Muscle layer of duodenum (tissue), 2 donors: ENCODE measurements at regions not wholly inside any gene's neighbourhood (a gene's known extent, or its start where the extent isn't known, plus 50 kb on each side); places are given as distances from the start of the nearest gene placed in this dataset.

Source experiments
- H3K27ac ChIP-seq: one replicate; pipeline ENCODE4 v1.7.0; 2013; ENCODE audit warnings: mild to moderate bottlenecking, low read length
- H3K27me3 ChIP-seq: one replicate; pipeline ENCODE4 v1.7.0; 2013; ENCODE audit warnings: low read depth, mild to moderate bottlenecking, control low read depth, low read length
- H3K36me3 ChIP-seq, 2 donors: one replicate each; pipeline ENCODE4 v1.7.0; 2013; ENCODE audit warnings: low read length in 2 of 2, control low read depth in 1 of 2, mild to moderate bottlenecking in 1 of 2; ENCODE audit not compliant: insufficient read depth in 2 of 2, control insufficient read depth in 1 of 2
- H3K4me1 ChIP-seq, 2 donors: one replicate each; pipeline ENCODE4 v1.7.0; 2013; ENCODE audit warnings: low read length in 2 of 2, mild to moderate bottlenecking in 2 of 2, control low read depth in 1 of 2, moderate library complexity in 1 of 2; ENCODE audit not compliant: insufficient read depth in 2 of 2, control insufficient read depth in 1 of 2
- H3K4me3 ChIP-seq, 2 donors: one replicate each; pipeline ENCODE4 v1.7.0; 2013; ENCODE audit warnings: low read length in 2 of 2, low read depth in 1 of 2, mild to moderate bottlenecking in 1 of 2
- H3K9me3 ChIP-seq, 2 donors: one replicate each; pipeline ENCODE4 v1.7.0; 2013; ENCODE audit warnings: low read length in 2 of 2, control low read depth in 1 of 2, mild to moderate bottlenecking in 1 of 2; ENCODE audit not compliant: control insufficient read depth in 1 of 2
- donor health status: healthy.

DNA sequence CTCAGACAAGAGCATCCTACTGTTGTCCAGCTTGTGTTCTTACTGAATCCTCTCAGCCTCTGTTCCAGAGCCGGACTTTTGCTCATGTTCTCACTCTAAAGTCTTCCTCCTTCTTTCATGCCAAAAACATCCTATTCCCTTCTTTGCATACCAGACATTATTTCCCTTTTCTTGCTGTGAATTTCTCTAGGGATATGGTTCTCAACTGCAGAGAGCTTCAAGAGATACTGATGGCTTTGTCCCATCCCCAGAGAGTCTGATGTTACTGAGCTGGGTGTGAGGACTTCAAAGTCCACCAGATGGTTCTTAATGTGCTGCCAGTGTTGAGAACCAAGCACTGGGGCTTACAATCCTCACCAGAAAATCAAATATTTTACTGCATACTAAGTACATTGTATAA lies 98.6 kb upstream of the FER start:
- Histone ChIP-seq H3K27me3 (no peaks in the 10 kb centered on the region), H3K36me3 (no peaks in the 10 kb centered on the region)

DNA sequence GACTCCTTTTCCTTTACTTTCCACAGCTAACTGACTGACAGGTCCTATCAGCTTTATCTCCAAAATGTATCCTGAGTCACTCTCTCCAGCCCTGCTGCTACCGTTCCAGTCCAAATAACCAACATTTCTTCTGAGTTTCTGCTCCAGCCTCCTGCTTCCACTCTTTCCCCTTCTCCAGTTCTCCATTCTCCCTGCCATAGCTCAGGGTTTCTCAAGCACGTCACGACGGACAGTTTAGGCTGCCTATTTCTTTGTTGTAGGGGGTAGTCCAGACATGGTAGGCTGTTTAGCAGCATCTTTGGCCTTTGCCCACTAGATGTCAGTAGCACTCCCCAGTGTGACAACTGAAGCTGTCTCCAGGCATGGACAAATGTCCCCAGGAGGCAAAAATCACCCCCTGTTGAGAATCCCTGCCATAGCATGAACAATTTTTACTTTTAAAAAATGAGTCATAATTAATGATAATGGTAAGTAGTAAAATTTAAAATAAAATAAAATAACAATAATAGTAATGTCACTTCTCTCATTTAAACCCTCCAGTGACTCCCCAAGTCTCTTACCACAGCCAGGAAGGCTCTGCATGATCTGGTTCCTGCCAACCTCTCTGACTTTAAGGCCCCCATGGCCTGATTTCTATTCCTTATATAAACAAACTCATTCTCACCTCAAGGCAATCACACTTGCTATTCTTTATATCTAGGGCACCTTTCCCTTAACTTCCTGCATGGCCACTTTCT lies 105.4 kb upstream of the FER start:
- Histone ChIP-seq H3K4me3 (peak overlapping the region in 1 of 2 donors; percentile 10), H3K4me1 (no peaks in the 10 kb centered on the region), H3K36me3 (no peaks in the 10 kb centered on the region), H3K27me3 (no peaks in the 10 kb centered on the region), H3K27ac (no peak overlapping the region), H3K9me3 (peaks cover 0 to 3% of the 10 kb centered on the region in 2 donors)

More for the DNA sequence above, 98.6 kb upstream of the FER start:
- H3K4me1 ChIP-seq: no peaks in the 10 kb centered on the region
- no peak overlapping the region for H3K4me3 ChIP-seq
- no peak overlapping the region for H3K27ac ChIP-seq
- peaks cover 0 to 7% of the 10 kb centered on the region in 2 donors for H3K9me3 ChIP-seq

DNA sequence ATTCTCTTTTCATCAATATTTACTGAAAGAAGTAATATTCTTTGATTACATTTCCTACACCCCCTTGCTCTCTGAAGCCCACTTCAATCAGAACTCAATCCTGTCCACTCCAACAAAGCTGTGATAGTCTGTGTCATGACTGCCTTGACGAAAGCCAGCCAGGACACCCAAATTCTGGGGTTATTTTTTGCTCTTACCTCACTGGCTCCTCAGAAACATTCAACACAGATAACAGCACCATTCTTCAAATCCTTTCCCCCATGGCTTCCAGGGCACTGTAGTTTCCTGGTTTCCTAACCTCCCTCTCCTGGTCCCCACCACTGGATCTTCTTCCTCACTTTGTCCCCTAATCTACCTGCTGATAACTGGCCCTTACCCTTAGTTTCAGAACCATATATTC lies 106.1 kb upstream of the FER start:
- Histone ChIP-seq H3K36me3 (no peaks in the 10 kb centered on the region), H3K4me3 (no peak overlapping the region), H3K27ac (no peak overlapping the region), H3K9me3 (no peaks in the 10 kb centered on the region), H3K4me1 (no peaks in the 10 kb centered on the region), H3K27me3 (no peaks in the 10 kb centered on the region)

DNA sequence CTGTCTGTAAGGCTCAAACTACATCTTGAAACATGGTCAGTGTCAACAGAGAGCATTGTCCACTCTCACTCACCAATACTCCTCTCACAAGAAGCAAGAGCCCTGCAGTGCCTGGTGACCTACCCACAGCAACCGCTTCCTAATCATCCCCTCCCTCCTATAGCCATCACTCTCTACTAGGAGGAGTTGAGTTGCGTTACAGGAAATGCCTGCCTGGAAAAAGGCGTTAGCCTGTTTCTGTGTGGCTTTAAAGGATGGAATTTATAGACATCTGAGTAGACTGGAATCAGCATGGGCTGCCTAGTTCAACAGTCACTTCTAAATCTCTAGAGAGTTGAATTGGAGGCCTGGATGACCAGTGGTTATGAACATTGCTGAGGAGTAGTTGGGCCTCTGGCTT lies 108.3 kb upstream of the FER start:
- Histone ChIP-seq H3K27ac (no peak overlapping the region), H3K4me1 (no peaks in the 10 kb centered on the region), H3K27me3 (no peaks in the 10 kb centered on the region), H3K36me3 (no peaks in the 10 kb centered on the region), H3K9me3 (no peaks in the 10 kb centered on the region), H3K4me3 (no peak overlapping the region)

DNA sequence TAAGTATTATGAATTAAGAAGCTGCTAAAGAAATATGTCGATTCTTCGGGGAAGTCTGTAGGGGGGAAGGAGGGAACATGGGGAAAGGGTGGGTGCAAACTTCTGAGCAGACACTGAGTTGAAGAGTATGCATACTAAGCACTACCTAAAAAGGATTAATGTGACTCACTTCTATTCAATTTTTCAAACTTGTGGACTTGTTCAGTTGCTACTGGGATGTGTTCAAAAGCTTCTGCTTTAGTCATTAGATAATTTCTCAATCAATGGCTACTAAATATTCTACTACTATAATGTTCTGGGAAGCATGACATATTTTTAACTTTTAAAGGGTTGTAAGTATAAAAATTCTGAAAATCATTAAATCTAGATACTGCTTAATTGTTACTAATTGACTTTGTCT lies 109.7 kb upstream of the FER start:
- no peak overlapping the region for H3K27ac ChIP-seq
- H3K9me3 ChIP-seq: no peaks in the 10 kb centered on the region
- peaks cover 0 to 3% of the 10 kb centered on the region in 2 donors for H3K4me1 ChIP-seq
- H3K27me3 ChIP-seq: no peaks in the 10 kb centered on the region
- H3K4me3 ChIP-seq: no peak overlapping the region
- no peaks in the 10 kb centered on the region for H3K36me3 ChIP-seq

DNA sequence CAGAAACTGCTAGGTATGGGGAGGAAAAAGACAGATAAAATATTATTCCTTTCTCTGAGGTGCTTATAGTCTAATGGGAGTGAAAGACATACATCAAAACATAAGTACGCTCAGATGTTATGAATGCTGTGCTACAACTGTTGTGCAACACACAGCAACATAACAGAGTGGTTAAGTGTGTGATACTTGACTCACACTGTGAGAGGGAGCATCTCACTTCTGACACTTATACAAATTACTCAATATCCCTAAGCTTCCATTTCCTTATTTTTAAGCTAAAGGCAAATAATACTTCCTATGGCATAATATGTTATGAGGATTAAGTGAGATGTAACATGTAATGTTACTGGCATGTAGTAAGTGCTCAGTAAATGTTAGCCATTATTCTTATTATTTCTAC lies 110.6 kb upstream of the FER start:
- no peak overlapping the region for H3K4me3 ChIP-seq
- peaks cover 0 to 3% of the 10 kb centered on the region in 2 donors for H3K4me1 ChIP-seq
- H3K9me3 ChIP-seq: no peaks in the 10 kb centered on the region
- H3K27me3 ChIP-seq: no peaks in the 10 kb centered on the region
- H3K36me3 ChIP-seq: no peaks in the 10 kb centered on the region
- H3K27ac ChIP-seq: no peak overlapping the region

DNA sequence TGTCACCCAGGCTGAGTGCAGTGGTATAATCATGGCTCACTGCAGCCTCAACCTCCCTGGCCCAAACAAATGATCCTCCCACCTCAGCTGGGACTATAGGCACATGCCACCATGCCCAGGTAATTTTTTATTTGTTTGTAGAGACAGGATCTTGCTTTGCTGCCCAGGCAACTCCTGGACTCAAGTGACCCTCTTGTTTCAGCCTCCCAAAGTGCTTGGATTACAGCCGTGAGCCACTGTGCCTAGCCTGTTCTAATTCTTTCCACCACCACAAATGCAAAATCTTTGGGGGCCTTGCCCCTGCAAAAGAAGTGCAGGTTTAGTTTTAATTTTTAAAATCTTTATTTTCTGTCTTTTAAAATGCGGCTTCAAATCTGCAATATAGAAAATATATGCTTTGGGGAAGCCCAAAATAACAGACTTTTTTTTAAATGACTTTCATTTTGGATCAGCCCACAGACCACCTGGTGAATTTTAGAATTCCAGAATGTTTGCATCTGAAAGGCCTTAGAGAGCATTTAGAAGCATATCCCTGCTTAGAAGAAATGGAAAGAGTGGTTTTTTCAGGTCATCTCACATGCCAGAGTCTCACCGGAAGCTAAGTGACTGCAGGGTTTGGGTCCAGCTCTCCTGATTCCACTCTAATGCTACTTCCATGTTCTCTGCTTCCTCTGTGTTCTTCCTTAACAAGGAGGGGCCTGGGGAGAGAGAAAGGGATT lies 111.4 kb upstream of the FER start:
- Histone ChIP-seq H3K9me3 (no peaks in the 10 kb centered on the region), H3K4me3 (no peak overlapping the region), H3K4me1 (peaks cover 0 to 3% of the 10 kb centered on the region in 2 donors), H3K27me3 (no peaks in the 10 kb centered on the region), H3K36me3 (no peaks in the 10 kb centered on the region), H3K27ac (no peak overlapping the region)

DNA sequence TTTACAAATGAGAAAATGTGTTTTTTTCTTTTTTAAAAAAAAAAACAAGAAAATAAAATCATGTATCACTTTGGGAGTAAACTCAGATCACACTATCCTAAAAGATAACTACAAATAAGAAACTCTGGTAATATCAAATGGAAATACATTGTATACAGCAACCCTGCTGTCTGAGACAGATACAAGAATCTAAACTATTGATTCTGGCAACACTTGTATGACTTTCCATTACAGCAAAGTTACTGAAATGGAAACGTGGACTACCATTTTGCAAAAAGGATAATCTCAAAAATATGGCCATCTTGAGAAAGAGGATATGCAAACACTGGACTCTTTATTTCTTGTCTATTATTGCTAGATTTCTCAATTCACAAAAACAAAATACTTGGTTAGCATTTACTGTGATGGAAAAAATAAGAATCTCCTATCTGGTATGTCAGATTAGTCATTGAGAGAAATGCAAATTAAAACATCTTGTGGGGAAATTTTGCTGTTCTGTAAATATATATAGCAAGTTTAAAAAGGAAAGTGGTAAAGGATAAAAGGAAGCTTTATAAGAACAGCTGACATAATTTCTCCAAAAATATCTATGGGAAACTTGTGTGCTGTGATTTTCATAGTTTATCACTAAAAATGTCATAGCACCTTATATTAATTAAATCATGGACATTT lies 112.9 kb upstream of the FER start:
- no peak overlapping the region for H3K4me3 ChIP-seq
- H3K27ac ChIP-seq: no peak overlapping the region
- no peaks in the 10 kb centered on the region for H3K27me3 ChIP-seq
- no peaks in the 10 kb centered on the region for H3K9me3 ChIP-seq
- peaks cover 0 to 3% of the 10 kb centered on the region in 2 donors for H3K4me1 ChIP-seq
- no peaks in the 10 kb centered on the region for H3K36me3 ChIP-seq

DNA sequence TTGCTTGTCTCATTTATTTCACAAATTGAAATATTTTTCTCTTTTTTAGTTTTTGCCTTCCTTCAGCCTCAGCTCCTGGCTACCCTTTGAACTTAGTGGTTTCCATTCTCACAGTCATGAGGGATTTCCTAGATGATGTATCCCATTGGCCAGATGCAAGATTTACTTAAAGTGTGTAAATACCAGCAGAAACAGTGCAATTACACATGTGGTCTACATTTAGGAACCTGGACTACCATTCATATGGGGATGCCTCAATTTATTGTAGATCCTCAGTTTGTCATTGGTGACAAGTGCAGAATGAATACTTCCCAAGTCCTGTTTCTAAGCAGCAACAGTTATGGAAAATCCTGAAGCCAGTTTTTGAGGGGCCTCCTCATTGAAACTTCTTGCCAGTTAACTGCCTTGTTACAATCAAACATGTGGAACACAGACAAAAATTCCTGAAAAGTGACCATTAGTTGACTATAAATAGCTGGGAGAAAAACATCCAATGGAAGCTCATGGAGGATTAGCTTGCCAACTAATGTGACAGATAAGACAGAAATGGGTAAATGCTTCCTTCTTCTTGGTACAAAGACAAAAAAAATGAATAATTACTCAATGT lies 113.6 kb upstream of the FER start:
- H3K4me1 ChIP-seq: peaks cover 0 to 3% of the 10 kb centered on the region in 2 donors
- no peaks in the 10 kb centered on the region for H3K9me3 ChIP-seq
- no peaks in the 10 kb centered on the region for H3K27me3 ChIP-seq
- no peak overlapping the region for H3K27ac ChIP-seq
- no peak overlapping the region for H3K4me3 ChIP-seq
- no peaks in the 10 kb centered on the region for H3K36me3 ChIP-seq

DNA sequence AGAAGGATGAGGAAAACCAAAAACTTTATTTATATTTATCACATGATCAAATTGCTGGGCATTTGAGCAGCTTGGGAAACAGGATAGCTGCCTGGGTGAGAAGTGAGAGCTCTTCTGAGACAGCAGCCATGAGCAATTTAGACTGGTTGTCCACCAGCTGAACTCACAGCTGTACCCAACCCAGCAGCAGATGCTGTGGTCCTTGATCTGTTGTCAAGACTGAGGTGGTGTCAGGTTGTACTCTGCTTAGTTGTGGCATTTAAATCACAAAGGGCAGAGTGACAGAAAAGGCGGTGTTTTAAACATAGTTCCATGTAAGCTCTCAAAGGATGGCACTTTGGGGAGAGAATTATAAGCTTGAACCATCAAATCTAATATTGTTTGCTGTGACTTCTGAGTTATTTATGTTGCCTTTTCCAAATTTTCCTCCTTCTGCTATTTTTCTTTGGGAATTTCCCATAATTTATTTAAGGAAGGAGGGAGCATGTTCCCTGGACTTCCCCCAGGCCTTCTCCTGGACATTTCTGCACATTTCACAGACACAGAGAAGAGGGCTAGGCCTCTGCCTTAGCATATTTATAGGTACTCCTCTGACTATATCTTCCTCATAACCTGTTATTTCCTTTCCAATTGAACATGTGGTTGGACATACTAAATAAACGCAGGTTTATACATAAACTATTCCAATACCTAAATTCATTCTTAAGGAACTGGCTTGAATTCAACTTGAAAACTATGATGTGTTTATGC lies 117.7 kb upstream of the FER start:
- Histone ChIP-seq H3K27ac (no peak overlapping the region), H3K4me1 (peaks cover 0 to 3% of the 10 kb centered on the region in 2 donors), H3K9me3 (no peaks in the 10 kb centered on the region), H3K36me3 (no peaks in the 10 kb centered on the region), H3K4me3 (no peak overlapping the region), H3K27me3 (no peaks in the 10 kb centered on the region)

DNA sequence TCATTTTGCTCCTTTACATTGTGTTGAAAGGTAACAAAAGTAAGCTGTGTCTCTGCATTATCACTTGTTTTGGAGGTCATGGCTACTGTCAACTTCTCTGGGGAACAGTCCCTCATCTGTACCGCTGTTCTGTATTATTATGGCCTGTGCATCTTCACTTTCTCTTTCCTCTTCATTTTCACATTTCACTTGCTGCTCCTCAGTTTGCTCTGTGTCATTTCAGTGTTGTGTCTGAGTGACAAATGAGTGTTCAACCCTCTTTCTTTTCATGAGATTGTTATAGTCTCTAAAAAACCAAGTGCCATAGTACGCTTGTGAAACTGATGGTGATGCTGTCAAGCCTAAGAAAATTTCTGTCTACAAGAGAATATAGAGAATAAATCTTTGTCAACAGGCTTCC lies 122.0 kb upstream of the FER start:
- Histone ChIP-seq H3K4me3 (no peak overlapping the region), H3K9me3 (no peaks in the 10 kb centered on the region), H3K4me1 (no peaks in the 10 kb centered on the region), H3K27ac (no peak overlapping the region), H3K27me3 (no peaks in the 10 kb centered on the region), H3K36me3 (no peaks in the 10 kb centered on the region)
